HT1080 (cell line): ENCODE measurements at regions not wholly inside any gene's neighbourhood (a gene's known extent, or its start where the extent isn't known, plus 50 kb on each side); places are given as distances from the start of the nearest gene placed in this dataset.
A peak's percentile ranks its signal among the peaks of the same experiment; 100 is the strongest.
"Not testable (repeated sequence)": the region's sequence is repeated elsewhere in the genome, so short reads cannot be mapped to it uniquely, and the experiment has no call there.

Source experiments
- DNase-seq: peaks from one replicate; pipeline ENCODE4 v3.0.0-alpha.2; 2015; ENCODE audit warnings: low read depth

- DNase-seq, result no peak
Observed at GRCh38 chr13:105878119-105878700, 657.3 kb downstream of the EFNB2 start.

DNA sequence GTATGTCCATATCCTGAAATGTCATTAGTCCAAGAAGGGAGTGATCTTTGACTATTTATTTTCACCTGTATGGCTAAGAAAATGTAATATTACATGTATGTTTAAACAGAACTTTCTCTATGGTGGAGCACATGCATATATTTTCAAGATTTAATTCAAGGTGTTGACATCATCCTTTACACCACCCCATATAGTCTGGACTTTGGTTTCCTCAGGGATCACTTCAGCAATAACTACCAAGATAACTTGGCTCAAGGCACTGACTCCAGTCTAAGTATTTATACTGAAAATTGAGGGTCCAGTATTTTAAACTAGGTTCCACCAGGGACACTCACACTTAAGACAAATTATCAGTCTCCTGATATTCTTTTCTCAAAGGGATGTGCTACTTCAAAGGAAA is 660.6 kb downstream of the EFNB2 start:
- DNase-seq, result no peak

DNA sequence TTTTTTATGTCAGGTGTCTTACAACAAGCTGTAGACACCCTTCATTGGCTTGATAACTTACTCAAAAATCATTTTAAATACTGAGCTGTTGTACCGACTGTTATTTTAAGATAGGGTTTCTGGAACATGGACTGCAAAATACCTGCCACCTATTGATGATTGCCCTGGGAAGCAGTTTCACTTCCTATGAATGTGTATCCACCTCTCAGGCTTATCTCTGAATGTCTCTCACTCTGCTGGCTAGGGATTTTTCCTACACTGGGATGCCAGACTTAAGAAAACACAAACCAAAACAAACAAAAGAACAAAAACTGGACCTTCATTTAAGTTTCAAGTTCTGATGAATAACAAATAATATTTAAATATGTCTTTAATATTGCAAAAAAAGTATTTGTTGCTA is 663.7 kb downstream of the EFNB2 start:
- DNase-seq, result no peak

GRCh38 chr13:105871326-105871725 is 664.1 kb downstream of the EFNB2 start:
- DNase-seq, result no peak

GRCh38 chr13:105863300-105863920 is 672.1 kb downstream of the EFNB2 start:
- no peak for DNase-seq

- DNase-seq, result no peak
Observed at GRCh38 chr13:105848494-105848893, 687.0 kb downstream of the EFNB2 start.

GRCh38 chr13:105847527-105848291 is 687.8 kb downstream of the EFNB2 start:
- no peak for DNase-seq

DNA sequence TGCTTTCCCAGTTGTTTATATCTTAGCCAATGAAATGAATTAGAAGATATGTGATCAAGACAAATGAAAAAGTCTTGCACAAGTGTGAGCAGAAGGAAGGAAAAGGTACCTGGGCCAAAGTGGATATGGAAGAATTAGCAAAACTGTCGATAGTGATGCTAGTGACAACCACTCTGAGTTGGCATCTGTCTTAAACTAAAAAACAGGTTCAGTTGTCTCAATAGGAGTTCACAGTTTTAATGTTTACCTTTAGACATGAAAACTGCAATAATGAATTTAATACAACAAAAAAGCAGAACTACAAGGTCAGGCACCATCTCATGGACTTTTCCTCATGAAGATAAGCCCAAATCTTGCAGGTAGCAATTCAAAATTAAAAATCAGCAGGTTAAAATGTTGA is 688.5 kb downstream of the EFNB2 start:
- DNase-seq, result no peak

- no peak for DNase-seq
Observed at GRCh38 chr13:105841286-105841685, 694.2 kb downstream of the EFNB2 start.

DNA sequence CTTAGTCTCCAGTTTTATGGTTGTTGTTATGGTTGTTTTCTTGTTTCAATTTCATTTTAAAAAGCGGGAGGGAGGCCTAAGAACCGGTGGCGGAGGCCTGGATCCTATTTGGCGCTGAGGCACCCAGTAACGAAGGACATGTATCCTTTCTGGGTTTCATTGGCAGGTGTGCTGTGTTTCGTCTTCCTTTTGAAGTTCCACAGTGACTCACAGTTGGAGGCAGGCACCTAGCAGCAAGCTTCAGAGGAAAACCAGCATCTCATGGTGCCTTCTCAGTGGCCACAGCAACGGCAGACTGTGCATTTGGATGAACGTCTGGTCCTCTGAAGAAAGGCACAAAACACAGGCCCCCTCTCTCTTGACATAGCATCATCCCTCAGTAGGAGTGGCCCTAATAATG is 697.2 kb downstream of the EFNB2 start:
- no peak for DNase-seq

GRCh38 chr13:105837295-105837694 is 698.2 kb downstream of the EFNB2 start:
- DNase-seq, result not testable (repeated sequence)

DNA sequence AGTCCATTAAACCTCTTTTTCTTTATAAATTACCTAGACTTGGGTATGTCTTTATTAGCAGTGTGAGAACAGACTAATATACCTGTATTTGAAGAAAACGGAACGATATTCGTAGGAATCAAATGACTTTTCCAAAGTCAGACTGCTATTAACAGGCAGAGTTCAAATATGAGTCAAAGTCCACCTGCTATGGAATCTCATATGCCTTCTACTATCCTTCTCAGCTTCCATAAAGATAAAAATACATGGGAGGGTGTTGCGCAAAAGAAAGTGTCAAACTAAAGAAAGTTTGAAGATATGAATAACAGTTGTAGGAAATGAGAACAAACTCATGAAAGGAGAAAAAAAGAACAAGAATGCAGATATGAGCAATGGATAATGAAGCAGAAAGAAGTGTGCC is 704.6 kb downstream of the EFNB2 start:
- no peak for DNase-seq

- no peak for DNase-seq
Observed at GRCh38 chr13:105827111-105827809, 708.2 kb downstream of the EFNB2 start.

DNA sequence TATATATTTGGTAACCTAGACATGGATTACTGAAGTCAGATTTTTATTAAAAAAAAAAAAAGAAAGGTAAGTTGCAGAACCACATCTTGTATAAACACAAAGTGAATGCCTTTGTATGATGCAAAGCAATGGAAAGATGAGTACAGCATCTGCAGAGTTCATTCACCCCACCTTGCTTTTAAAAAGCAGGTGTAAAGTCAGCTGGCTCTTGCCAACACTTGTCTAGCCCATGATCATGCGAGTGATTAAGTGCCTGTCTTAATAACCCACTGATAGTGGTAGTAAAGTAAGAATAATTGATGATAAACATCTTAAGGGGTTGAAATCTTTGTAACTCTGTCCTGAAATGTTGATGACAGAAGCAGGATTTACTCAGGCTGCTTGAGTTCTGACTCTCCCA is 710.4 kb downstream of the EFNB2 start:
- DNase-seq, result no peak

GRCh38 chr13:105821337-105821736 is 714.1 kb downstream of the EFNB2 start:
- DNase-seq, result no peak

GRCh38 chr13:105820415-105820814 is 715.0 kb downstream of the EFNB2 start:
- DNase-seq, result no peak

- no peak for DNase-seq
Observed at GRCh38 chr13:105817498-105817897, 718.0 kb downstream of the EFNB2 start.

GRCh38 chr13:105816994-105817393 is 718.5 kb downstream of the EFNB2 start:
- no peak for DNase-seq

- DNase-seq, result no peak
Observed at GRCh38 chr13:105814902-105815250, 720.6 kb downstream of the EFNB2 start.

DNA sequence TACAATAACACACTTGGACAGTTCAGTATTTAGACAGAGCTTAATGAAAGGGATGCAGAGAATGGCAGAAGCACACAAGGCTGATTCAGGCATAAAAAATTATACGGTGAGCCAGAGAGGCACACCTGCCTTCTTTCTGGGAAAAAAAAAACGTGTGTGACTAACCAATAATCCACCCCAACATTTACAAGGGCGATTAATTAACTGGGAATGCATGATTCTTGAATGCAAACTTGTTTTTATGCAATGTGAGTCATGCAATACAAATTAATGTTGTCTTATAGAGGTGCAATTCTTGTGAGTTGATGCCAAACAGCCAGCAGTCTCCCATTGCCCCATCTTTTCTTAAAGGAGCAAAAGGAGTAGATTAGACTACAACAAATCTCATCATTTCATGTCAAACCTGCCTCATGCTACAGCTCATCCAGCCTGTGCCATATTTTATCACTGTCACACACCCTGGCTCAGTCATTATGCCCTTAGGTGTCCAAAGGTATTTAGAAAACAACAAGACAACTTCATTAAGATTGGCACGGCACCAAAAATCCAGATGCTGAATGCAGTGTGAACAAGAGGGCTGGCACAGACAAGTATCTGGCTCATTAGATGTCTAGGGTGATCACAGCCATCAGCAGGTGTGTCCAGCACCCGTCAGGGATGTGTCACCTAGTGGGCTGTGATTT is 721.1 kb downstream of the EFNB2 start:
- DNase-seq, result no peak

DNA sequence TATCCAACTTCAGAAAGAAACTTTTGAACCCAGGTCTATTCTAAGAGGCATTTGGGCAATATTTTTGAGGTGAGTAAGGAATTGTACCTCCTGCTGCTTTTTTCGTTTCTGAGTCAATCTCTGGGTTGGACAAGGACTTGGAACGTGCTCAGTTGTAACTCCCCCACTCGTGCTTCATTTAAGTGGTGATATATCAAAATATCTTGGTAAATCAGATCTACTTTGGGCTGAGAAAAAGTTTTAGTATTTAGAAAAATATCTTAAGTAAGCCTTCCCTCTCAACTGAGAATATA is 728.9 kb downstream of the EFNB2 start:
- peak; percentile 10 for DNase-seq
